ENCODE measurements at regions not wholly inside any gene's neighbourhood (a gene's known extent, or its start where the extent isn't known, plus 50 kb on each side); places are given as distances from the start of the nearest gene placed in this dataset.
"Not testable (repeated sequence)": the region's sequence is repeated elsewhere in the genome, so short reads cannot be mapped to it uniquely, and the experiment has no call there.

GRCh38 chr12:9448648-9449047 lies 159.1 kb downstream of the KLRB1 start:
- TF ChIP-seq CTCF (IDR thresholded peaks at IDR 0.05; ENCODE audit: low read length); EZH2 (IDR thresholded peaks at IDR 0.05; ENCODE audit: borderline replicate concordance, low read length): not testable (repeated sequence)
